ENCODE measurements at regions not wholly inside any gene's neighbourhood (a gene's known extent, or its start where the extent isn't known, plus 50 kb on each side); places are given as distances from the start of the nearest gene placed in this dataset.
"Not testable (repeated sequence)": the region's sequence is repeated elsewhere in the genome, so short reads cannot be mapped to it uniquely, and the experiment has no call there.

GRCh38 chr15:36050899-36051298 lies 504.9 kb upstream of the DPH6 start:
- no TSS peak for BruUV-seq (replicated peaks)

GRCh38 chr15:36052641-36053040 lies 506.7 kb upstream of the DPH6 start:
- H3K9me3 ChIP-seq (ENCODE audit: control insufficient read depth, insufficient read depth, low read depth, low read length); BruUV-seq (replicated peaks); H3K4me1 ChIP-seq (ENCODE audit: control insufficient read depth, insufficient read depth, low read length); intact Hi-C loops (cut with micrococcal nuclease; ENCODE audit: unreplicated experiment); H3K27me3 ChIP-seq (ENCODE audit: control insufficient read depth, insufficient read depth, low read length); DNase-seq (ENCODE audit: low read depth, low spot score); in situ Hi-C loops (cut with HindIII; ENCODE audit: low pct_unique_long_range_greater_than_20kb, low sequenced_read_pairs); H3K36me3 ChIP-seq (ENCODE audit: control insufficient read depth, insufficient read depth, low read length); H3K4me3 ChIP-seq (ENCODE audit: low read depth in 2 of 2, low read length in 2 of 2); ATAC-seq; CTCF ChIA-PET; H3K27ac ChIP-seq (ENCODE audit: low read length): not testable (repeated sequence)
- TF ChIP-seq CTCF (IDR thresholded peaks at IDR 0.05), result peak; percentile 30
- POLR2A ChIA-PET, result interaction anchor here (0.7 kb wide), 1 partner anchor 18 kb away, joined by 3 read pairs; no protein-coding TSS in a partner anchor

More at GRCh38 chr15:36050899-36051298, 504.9 kb upstream of the DPH6 start:
- Histone ChIP-seq H3K27ac (ENCODE audit: low read length) (no peak overlapping the region), H3K4me3 (ENCODE audit: low read depth in 2 of 2, low read length in 2 of 2) (no peak overlapping the region), H3K4me1 (ENCODE audit: control insufficient read depth, insufficient read depth, low read length) (no peaks in the 10 kb centered on the region), H3K36me3 (ENCODE audit: control insufficient read depth, insufficient read depth, low read length) (no peaks in the 10 kb centered on the region), H3K27me3 (ENCODE audit: control insufficient read depth, insufficient read depth, low read length) (no peaks in the 10 kb centered on the region), H3K9me3 (ENCODE audit: control insufficient read depth, insufficient read depth, low read depth, low read length) (no peaks in the 10 kb centered on the region)
- in situ Hi-C loops (cut with HindIII; ENCODE audit: low pct_unique_long_range_greater_than_20kb, low sequenced_read_pairs), result no loop called here
- CTCF ChIA-PET, result no interaction called here
- POLR2A ChIA-PET, result no interaction called here
- intact Hi-C loops (cut with micrococcal nuclease; ENCODE audit: unreplicated experiment), result no loop called here
- TF ChIP-seq TCF7L2 (IDR thresholded peaks at IDR 0.05; ENCODE audit: low read depth, low read length), result no peak
- TF ChIP-seq POLR2AphosphoS5 (IDR thresholded peaks at IDR 0.05; ENCODE audit: low read depth, low read length), result no peak
- TF ChIP-seq CTCF (IDR thresholded peaks at IDR 0.05), result no peak
- no peak for TF ChIP-seq SIN3A (IDR thresholded peaks at IDR 0.05; ENCODE audit: borderline replicate concordance, insufficient read depth, low read depth, low read length)
- TF ChIP-seq REST (IDR thresholded peaks at IDR 0.05; ENCODE audit: insufficient read depth in 1 of 2, low read depth in 2 of 2, low read length in 1 of 2), result no peak
- ATAC-seq (no peak), DNase-seq (ENCODE audit: low read depth, low spot score) (no peak)

- no peak overlapping the region for H3K4me3 ChIP-seq (ENCODE audit: low read depth in 2 of 2, low read length in 2 of 2)
- intact Hi-C loops (cut with micrococcal nuclease; ENCODE audit: unreplicated experiment) (no loop called here), in situ Hi-C loops (cut with HindIII; ENCODE audit: low pct_unique_long_range_greater_than_20kb, low sequenced_read_pairs) (no loop called here)
- CTCF ChIA-PET, result no interaction called here
- no peaks in the 10 kb centered on the region for H3K9me3 ChIP-seq (ENCODE audit: control insufficient read depth, insufficient read depth, low read depth, low read length)
- no peaks in the 10 kb centered on the region for H3K36me3 ChIP-seq (ENCODE audit: control insufficient read depth, insufficient read depth, low read length)
- POLR2A ChIA-PET, result no interaction called here
- no peaks in the 10 kb centered on the region for H3K27me3 ChIP-seq (ENCODE audit: control insufficient read depth, insufficient read depth, low read length)
- no peak for DNase-seq (ENCODE audit: low read depth, low spot score)
- no peaks in the 10 kb centered on the region for H3K4me1 ChIP-seq (ENCODE audit: control insufficient read depth, insufficient read depth, low read length)
- no peak overlapping the region for H3K27ac ChIP-seq (ENCODE audit: low read length)
- no peak for TF ChIP-seq POLR2AphosphoS5 (IDR thresholded peaks at IDR 0.05; ENCODE audit: low read depth, low read length)
- TF ChIP-seq TCF7L2 (IDR thresholded peaks at IDR 0.05; ENCODE audit: low read depth, low read length), result no peak
- TF ChIP-seq CTCF (IDR thresholded peaks at IDR 0.05), result no peak
- TF ChIP-seq SIN3A (IDR thresholded peaks at IDR 0.05; ENCODE audit: borderline replicate concordance, insufficient read depth, low read depth, low read length), result no peak
- no peak for TF ChIP-seq REST (IDR thresholded peaks at IDR 0.05; ENCODE audit: insufficient read depth in 1 of 2, low read depth in 2 of 2, low read length in 1 of 2)
- no TSS peak for BruUV-seq (replicated peaks)
- no peak for ATAC-seq
Measured at GRCh38 chr15:36053746-36054145, 507.8 kb upstream of the DPH6 start.

Data from Panc1 (cell line).